ENCODE measurements at regions not wholly inside any gene's neighbourhood (a gene's known extent, or its start where the extent isn't known, plus 50 kb on each side); places are given as distances from the start of the nearest gene placed in this dataset.

- TF ChIP-seq EZH2phosphoT487 (IDR thresholded peaks at IDR 0.05; ENCODE audit: borderline replicate concordance), result no peak
- TF ChIP-seq, protein P1, sequence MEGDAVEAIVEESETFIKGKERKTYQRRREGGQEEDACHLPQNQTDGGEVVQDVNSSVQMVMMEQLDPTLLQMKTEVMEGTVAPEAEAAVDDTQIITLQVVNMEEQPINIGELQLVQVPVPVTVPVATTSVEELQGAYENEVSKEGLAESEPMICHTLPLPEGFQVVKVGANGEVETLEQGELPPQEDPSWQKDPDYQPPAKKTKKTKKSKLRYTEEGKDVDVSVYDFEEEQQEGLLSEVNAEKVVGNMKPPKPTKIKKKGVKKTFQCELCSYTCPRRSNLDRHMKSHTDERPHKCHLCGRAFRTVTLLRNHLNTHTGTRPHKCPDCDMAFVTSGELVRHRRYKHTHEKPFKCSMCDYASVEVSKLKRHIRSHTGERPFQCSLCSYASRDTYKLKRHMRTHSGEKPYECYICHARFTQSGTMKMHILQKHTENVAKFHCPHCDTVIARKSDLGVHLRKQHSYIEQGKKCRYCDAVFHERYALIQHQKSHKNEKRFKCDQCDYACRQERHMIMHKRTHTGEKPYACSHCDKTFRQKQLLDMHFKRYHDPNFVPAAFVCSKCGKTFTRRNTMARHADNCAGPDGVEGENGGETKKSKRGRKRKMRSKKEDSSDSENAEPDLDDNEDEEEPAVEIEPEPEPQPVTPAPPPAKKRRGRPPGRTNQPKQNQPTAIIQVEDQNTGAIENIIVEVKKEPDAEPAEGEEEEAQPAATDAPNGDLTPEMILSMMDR (conservative IDR thresholded peaks at IDR 0.05; ENCODE audit: low read length), result no peak
These were observed 561.2 kb upstream of the C9orf72 start for GRCh38 chr9:28134446-28134976.

Measured in Loucy (cell line).